HCT116 (cell line): ENCODE measurements at regions not wholly inside any gene's neighbourhood (a gene's known extent, or its start where the extent isn't known, plus 50 kb on each side); places are given as distances from the start of the nearest gene placed in this dataset.

Experiments
- ATAC-seq: fragments of 200-7000 bp; cut with Tn5 transposase; 2 replicates; pipeline ENCODE4 v1.9.1; 2020; ENCODE audit warnings: mild to moderate bottlenecking, moderate library complexity
- BruUV-seq: library from RNA; stranded (reverse); fragments of 400-500 nt; replicated peaks from 2 replicates; lab custom pipeline; 2021; lab: Mats Ljungman, UMichigan
- CTCF ChIA-PET: fragments of 300-600 bp; sonication (Branson Sonifier 250); formaldehyde crosslinking; loops from one replicate; lab custom pipeline; 2021; ENCODE audit warnings: antibody characterized with exemption; lab: Charles Lee
- POLR2A ChIA-PET: fragments of 300-600, 350-600 bp; sonication (Branson Sonifier 250); formaldehyde crosslinking; loops from one replicate; lab custom pipeline; 2021; ENCODE audit warnings: antibody characterized with exemption; lab: Charles Lee
- RAD21 ChIA-PET, 2 experiments: fragments of 300-600 bp; sonication (Branson Sonifier 250); formaldehyde crosslinking; loops; one replicate each; lab custom pipeline; 2023; ENCODE audit warnings: low total read pairs in 2 of 2; ENCODE audit not compliant: uncharacterized antibody in 2 of 2, unreplicated experiment in 2 of 2, low non-redundant PET in 1 of 2; lab: Charles Lee
- DNase-seq: peaks from one replicate; pipeline ENCODE4 v3.0.0-alpha.2; 2010; ENCODE audit warnings: low read depth, low spot score
- H2AFZ ChIP-seq: fragments of 200-600 bp; shearing (Covaris generic), sonication (generic); 2 replicates; pipeline ENCODE4 v1.6.1; 2017; ENCODE audit warnings: low read depth, mixed run types, mixed read lengths, antibody characterized with exemption, low read length; ENCODE audit not compliant: poor library complexity, severe bottlenecking
- H3K27ac ChIP-seq: 2 replicates; pipeline ENCODE4 v1.5.1; 2012; ENCODE audit warnings: low read depth, low read length
- H3K27me3 ChIP-seq: fragments of 200-600 bp; sonication (generic); 2 replicates; pipeline ENCODE4 v1.6.1; 2016; ENCODE audit warnings: mixed run types, low read length, mixed read lengths; ENCODE audit not compliant: insufficient read depth
- H3K36me3 ChIP-seq, 2 experiments: fragments of 200-500 bp in 1 of 2; fragments of 200-600 bp in 1 of 2; sonication (Bioruptor generic) in 1 of 2; sonication (generic) in 1 of 2; 2 replicates each; pipeline versions ENCODE4 v1.5.1 to v1.6.1; 2014 to 2016; ENCODE audit warnings: low read length in 2 of 2, inconsistent platforms in 1 of 2, mixed read lengths in 1 of 2, mixed run types in 1 of 2; ENCODE audit not compliant: insufficient read depth in 2 of 2, control insufficient read depth in 1 of 2
- H3K4me1 ChIP-seq, 2 experiments: fragments of 200-600 bp in 1 of 2; sonication (generic) in 1 of 2; 2 replicates each; pipeline versions ENCODE4 v1.5.1 to v1.6.1; 2012 to 2017; ENCODE audit warnings: low read length in 2 of 2, inconsistent platforms in 1 of 2, mild to moderate bottlenecking in 1 of 2, mixed read lengths in 1 of 2, mixed run types in 1 of 2, moderate library complexity in 1 of 2; ENCODE audit not compliant: insufficient read depth in 2 of 2, control insufficient read depth in 1 of 2
- H3K4me2 ChIP-seq: fragments of 200-600 bp; sonication (generic); 2 replicates; pipeline ENCODE4 v1.6.1; 2017; ENCODE audit warnings: mixed run types, low read length, mixed read lengths
- H3K4me3 ChIP-seq, 2 experiments: fragments of 200-600 bp in 1 of 2; sonication (generic) in 1 of 2; replicated peaks in 1 of 2; 2 replicates each; pipeline ENCODE4 v1.5.1; 2011 to 2016; ENCODE audit warnings: low read length in 2 of 2, control low read depth in 1 of 2, low read depth in 1 of 2, mild to moderate bottlenecking in 1 of 2, mixed read lengths in 1 of 2, mixed run types in 1 of 2
- H3K79me2 ChIP-seq: fragments of 200-600 bp; sonication (generic); 2 replicates; pipeline ENCODE4 v1.6.1; 2017; ENCODE audit warnings: mild to moderate bottlenecking, mixed run types, low read length, moderate library complexity, mixed read lengths; ENCODE audit not compliant: insufficient read depth
- H3K9ac ChIP-seq: fragments of 200-600 bp; sonication (generic); 2 replicates; pipeline ENCODE4 v1.6.1; 2016; ENCODE audit warnings: low read length, mixed read lengths
- H3K9me2 ChIP-seq: fragments of 200-600 bp; sonication (generic), shearing (Covaris generic); 2 replicates; pipeline ENCODE4 v1.6.1; 2017; ENCODE audit warnings: mixed run types, mild to moderate bottlenecking, moderate library complexity; ENCODE audit not compliant: insufficient read depth
- H3K9me3 ChIP-seq, 2 experiments: fragments of 200-500 bp in 1 of 2; fragments of 200-600 bp in 1 of 2; sonication (Bioruptor generic) in 1 of 2; sonication (generic) in 1 of 2; 2 replicates each; pipeline ENCODE4 v1.6.1; 2014 to 2017; ENCODE audit warnings: low read length in 2 of 2, mixed read lengths in 2 of 2, inconsistent platforms in 1 of 2, low read depth in 1 of 2, mild to moderate bottlenecking in 1 of 2, mixed run types in 1 of 2, moderate library complexity in 1 of 2; ENCODE audit not compliant: control insufficient read depth in 1 of 2, insufficient read depth in 1 of 2
- H4K20me1 ChIP-seq: fragments of 200-600 bp; sonication (generic), shearing (Covaris generic); 2 replicates; pipeline ENCODE4 v1.6.1; 2017; ENCODE audit warnings: mixed run types, mild to moderate bottlenecking, moderate library complexity; ENCODE audit not compliant: insufficient read depth
- ATF3 ChIP-seq: IDR thresholded peaks from 2 replicates; pipeline ENCODE4 v1.6.1; 2012
- CBX3 ChIP-seq: IDR thresholded peaks from 2 replicates; pipeline ENCODE4 v1.6.1; 2012; ENCODE audit warnings: low read depth
- CEBPB ChIP-seq: IDR thresholded peaks from 2 replicates; pipeline ENCODE4 v1.6.1; 2012; ENCODE audit warnings: low read depth
- ELF1 ChIP-seq: IDR thresholded peaks from 2 replicates; pipeline ENCODE4 v1.6.1; 2012; ENCODE audit warnings: low read depth, borderline replicate concordance
- EZH2 ChIP-seq: fragments of 200-600 bp; sonication (generic); IDR thresholded peaks from 2 replicates; pipeline ENCODE4 v1.6.1; 2017; ENCODE audit warnings: antibody characterized with exemption, mixed run types
- EZH2phosphoT487 ChIP-seq: fragments of 200-600 bp; IDR thresholded peaks from 2 replicates; pipeline ENCODE4 v1.6.1; 2018; ENCODE audit warnings: antibody characterized with exemption, borderline replicate concordance
- FOSL1 ChIP-seq: IDR thresholded peaks from 2 replicates; pipeline ENCODE4 v1.6.1; 2012; ENCODE audit warnings: low read depth
- JUND ChIP-seq: IDR thresholded peaks from 2 replicates; pipeline ENCODE4 v1.6.1; 2012
- POLR2A ChIP-seq: IDR thresholded peaks from 2 replicates; pipeline ENCODE4 v1.7.0; 2011; ENCODE audit warnings: borderline replicate concordance; ENCODE audit not compliant: insufficient read depth, insufficient read length; ENCODE audit errors: extremely low read depth
- POLR2AphosphoS5 ChIP-seq: IDR thresholded peaks from 2 replicates; pipeline ENCODE4 v1.6.1; 2011; ENCODE audit warnings: mild to moderate bottlenecking, low read depth, low read length, moderate library complexity
- RAD21 ChIP-seq: IDR thresholded peaks from 2 replicates; pipeline ENCODE4 v1.6.1; 2012; ENCODE audit warnings: low read depth, mild to moderate bottlenecking
- SIN3A ChIP-seq: IDR thresholded peaks from 2 replicates; pipeline ENCODE4 v1.6.1; 2012; ENCODE audit warnings: low read depth
- SP1 ChIP-seq: IDR thresholded peaks from 2 replicates; pipeline ENCODE4 v1.6.1; 2012; ENCODE audit warnings: low read depth
- SRF ChIP-seq: IDR thresholded peaks from 2 replicates; pipeline ENCODE4 v1.6.1; 2012; ENCODE audit warnings: low read depth
- ZBTB33 ChIP-seq: IDR thresholded peaks from 2 replicates; pipeline ENCODE4 v1.6.1; 2011; ENCODE audit warnings: mild to moderate bottlenecking, low read length, moderate library complexity; ENCODE audit not compliant: insufficient replicate concordance; ENCODE audit errors: extremely low read depth
- ZNF274 ChIP-seq: fragments of 200-500 bp; sonication (Bioruptor generic); IDR thresholded peaks from 2 replicates; pipeline ENCODE4 v1.6.1; 2014; ENCODE audit warnings: mild to moderate bottlenecking, low read depth, low read length, inconsistent platforms
- intact Hi-C: fragments of 100-400 bp; cut with micrococcal nuclease; formaldehyde crosslinking; loops from 2 replicates; pipeline ENCODE4 v1.10.0; 2022
- TF ChIP-seq, protein P1 (sequence below): IDR thresholded peaks from 2 replicates; pipeline ENCODE4 v1.6.1; 2012; ENCODE audit warnings: low read depth
- TF ChIP-seq, protein P2 (sequence below): IDR thresholded peaks from 2 replicates; pipeline ENCODE4 v1.6.1; 2012

DNA sequence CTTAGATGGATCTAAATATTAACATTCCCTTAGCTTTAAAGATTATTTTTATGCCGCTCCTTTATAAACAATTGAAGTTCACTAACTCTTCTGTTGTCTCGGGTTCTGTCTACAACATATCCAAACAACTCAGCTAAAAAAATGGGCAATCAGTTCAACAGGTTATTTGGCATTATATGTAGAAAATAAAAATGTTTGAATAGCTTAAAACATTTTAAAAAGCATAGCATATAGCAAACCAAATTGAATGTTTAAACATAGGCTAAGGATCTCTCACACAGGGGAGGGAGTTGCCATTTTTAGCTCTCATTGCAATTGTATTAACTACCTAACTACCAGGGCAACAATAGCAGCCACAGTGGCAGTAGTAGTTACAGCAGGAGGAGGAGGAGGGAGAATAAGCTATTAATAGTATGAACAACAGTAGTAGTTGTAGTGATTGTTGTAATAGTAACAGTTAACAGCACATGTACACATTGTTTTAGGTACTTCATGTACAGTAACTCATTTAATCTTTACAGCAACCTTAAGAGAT, 404.2 kb downstream of the KCNRG start:
- POLR2A ChIA-PET: no interaction called here
- H3K79me2 ChIP-seq: no peaks in the 10 kb centered on the region
- CTCF ChIA-PET: no interaction called here
- no peaks in the 10 kb centered on the region for H3K27me3 ChIP-seq
- DNase-seq (no peak), ATAC-seq (no peak)
- no peaks in the 10 kb centered on the region for H3K36me3 ChIP-seq
- no TSS peak for BruUV-seq
- RAD21 ChIA-PET: no interaction called here
- TF ChIP-seq SIN3A (no peak), CEBPB (no peak), EZH2phosphoT487 (no peak), SP1 (no peak), EZH2 (no peak)
- TF ChIP-seq, protein P1, sequence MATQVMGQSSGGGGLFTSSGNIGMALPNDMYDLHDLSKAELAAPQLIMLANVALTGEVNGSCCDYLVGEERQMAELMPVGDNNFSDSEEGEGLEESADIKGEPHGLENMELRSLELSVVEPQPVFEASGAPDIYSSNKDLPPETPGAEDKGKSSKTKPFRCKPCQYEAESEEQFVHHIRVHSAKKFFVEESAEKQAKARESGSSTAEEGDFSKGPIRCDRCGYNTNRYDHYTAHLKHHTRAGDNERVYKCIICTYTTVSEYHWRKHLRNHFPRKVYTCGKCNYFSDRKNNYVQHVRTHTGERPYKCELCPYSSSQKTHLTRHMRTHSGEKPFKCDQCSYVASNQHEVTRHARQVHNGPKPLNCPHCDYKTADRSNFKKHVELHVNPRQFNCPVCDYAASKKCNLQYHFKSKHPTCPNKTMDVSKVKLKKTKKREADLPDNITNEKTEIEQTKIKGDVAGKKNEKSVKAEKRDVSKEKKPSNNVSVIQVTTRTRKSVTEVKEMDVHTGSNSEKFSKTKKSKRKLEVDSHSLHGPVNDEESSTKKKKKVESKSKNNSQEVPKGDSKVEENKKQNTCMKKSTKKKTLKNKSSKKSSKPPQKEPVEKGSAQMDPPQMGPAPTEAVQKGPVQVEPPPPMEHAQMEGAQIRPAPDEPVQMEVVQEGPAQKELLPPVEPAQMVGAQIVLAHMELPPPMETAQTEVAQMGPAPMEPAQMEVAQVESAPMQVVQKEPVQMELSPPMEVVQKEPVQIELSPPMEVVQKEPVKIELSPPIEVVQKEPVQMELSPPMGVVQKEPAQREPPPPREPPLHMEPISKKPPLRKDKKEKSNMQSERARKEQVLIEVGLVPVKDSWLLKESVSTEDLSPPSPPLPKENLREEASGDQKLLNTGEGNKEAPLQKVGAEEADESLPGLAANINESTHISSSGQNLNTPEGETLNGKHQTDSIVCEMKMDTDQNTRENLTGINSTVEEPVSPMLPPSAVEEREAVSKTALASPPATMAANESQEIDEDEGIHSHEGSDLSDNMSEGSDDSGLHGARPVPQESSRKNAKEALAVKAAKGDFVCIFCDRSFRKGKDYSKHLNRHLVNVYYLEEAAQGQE: no peak
- H3K4me1 ChIP-seq: peaks cover 4 to 9% of the 10 kb centered on the region in 2 experiments; a peak in 3 of 4 replicates
- no peak overlapping the region for H3K4me3 ChIP-seq
- H3K9me2 ChIP-seq: no peaks in the 10 kb centered on the region
- no peak overlapping the region for H3K4me2 ChIP-seq
- intact Hi-C loops: no loop called here
- H3K9me3 ChIP-seq: no peaks in the 10 kb centered on the region
- no peak overlapping the region for H2AFZ ChIP-seq
- no peak overlapping the region for H3K9ac ChIP-seq
- no peaks in the 10 kb centered on the region for H4K20me1 ChIP-seq
- no peak overlapping the region for H3K27ac ChIP-seq

DNA sequence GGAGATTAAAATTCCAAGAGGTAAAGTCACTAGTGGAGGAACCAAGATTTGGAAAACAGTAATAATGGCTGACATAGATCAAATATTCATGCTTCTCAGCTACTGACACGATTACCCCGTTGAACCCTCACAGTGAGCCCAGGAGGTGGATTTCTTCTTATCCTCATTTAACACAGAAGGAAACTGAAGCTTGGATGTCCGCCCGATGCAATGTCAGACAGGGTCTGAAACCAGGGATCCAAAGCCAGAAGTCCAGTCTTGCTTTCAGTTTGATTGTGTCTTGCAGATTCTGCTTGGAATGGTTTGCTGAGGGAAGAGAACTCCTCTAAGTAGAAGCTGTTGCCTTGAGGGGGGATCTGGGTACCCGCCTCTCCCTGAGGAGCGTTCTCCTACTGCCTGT, 404.7 kb downstream of the KCNRG start:
- intact Hi-C loops: no loop called here

More for the DNA sequence above, 404.7 kb downstream of the KCNRG start:
- RAD21 ChIA-PET: no interaction called here
- Histone ChIP-seq H3K9me3 (no peaks in the 10 kb centered on the region), H3K9ac (no peak overlapping the region), H3K4me1 (peaks cover 4 to 9% of the 10 kb centered on the region in 2 experiments; a peak in 3 of 4 replicates)
- no TSS peak for BruUV-seq
- TF ChIP-seq EZH2phosphoT487 (no peak), JUND (no peak), ATF3 (no peak), FOSL1 (no peak), RAD21 (no peak), ZBTB33 (no peak), CBX3 (no peak), POLR2AphosphoS5 (no peak), POLR2A (no peak), ZNF274 (no peak), SRF (no peak), ELF1 (no peak)
- TF ChIP-seq, protein P2, sequence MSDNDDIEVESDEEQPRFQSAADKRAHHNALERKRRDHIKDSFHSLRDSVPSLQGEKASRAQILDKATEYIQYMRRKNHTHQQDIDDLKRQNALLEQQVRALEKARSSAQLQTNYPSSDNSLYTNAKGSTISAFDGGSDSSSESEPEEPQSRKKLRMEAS: no peak
- TF ChIP-seq, all 23 proteins: peak for 0
- Histone ChIP-seq H3K36me3 (no peaks in the 10 kb centered on the region), H3K4me2 (no peak overlapping the region), H3K27ac (no peak overlapping the region), H3K79me2 (no peaks in the 10 kb centered on the region), H2AFZ (no peak overlapping the region), H4K20me1 (no peaks in the 10 kb centered on the region), H3K9me2 (no peaks in the 10 kb centered on the region), H3K4me3 (no peak overlapping the region), H3K27me3 (no peaks in the 10 kb centered on the region)
- DNase-seq: no peak
- ATAC-seq: no peak
- CTCF ChIA-PET: no interaction called here
- POLR2A ChIA-PET: no interaction called here
